OCI-LY3 (cell line): ENCODE measurements at regions not wholly inside any gene's neighbourhood (a gene's known extent, or its start where the extent isn't known, plus 50 kb on each side); places are given as distances from the start of the nearest gene placed in this dataset.

ENCODE experiments used
- CTCF ChIP-seq: fragments of 200-600, 300-600 bp; sonication (generic); IDR thresholded peaks from 2 replicates; pipeline ENCODE4 v1.5.1; 2014; ENCODE audit warnings: antibody characterized with exemption, low read length, low read depth
- EZH2phosphoT487 ChIP-seq: fragments of 200-600 bp; shearing (Covaris generic); IDR thresholded peaks from 2 replicates; pipeline ENCODE4 v1.6.1; 2018; ENCODE audit warnings: antibody characterized with exemption, mixed run types, low read depth

DNA sequence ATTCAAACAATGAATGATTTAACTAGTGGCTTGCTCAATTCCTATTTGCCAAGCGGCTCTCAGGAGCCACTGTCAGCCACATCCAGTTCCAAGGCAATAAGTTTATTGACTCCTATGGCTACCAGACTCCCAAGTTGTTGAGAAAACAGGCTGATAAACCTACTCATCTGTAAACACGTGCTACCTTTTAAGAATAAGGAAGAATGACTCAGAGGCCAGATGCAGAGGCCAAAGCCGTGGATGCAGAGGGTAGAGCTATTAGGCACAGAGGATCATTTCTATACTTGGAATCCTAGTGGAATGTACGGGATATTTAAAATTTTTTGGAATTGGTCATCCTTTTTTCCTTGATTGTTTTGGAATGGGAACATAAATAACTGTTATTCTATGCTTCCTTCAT is 1921.1 kb downstream of the OLFM4 start:
- TF ChIP-seq CTCF, result no peak
- no peak for TF ChIP-seq EZH2phosphoT487
